Upper lobe of left lung (tissue), 6 donors: ENCODE measurements at regions not wholly inside any gene's neighbourhood (a gene's known extent, or its start where the extent isn't known, plus 50 kb on each side); places are given as distances from the start of the nearest gene placed in this dataset.

Experiments
- ATAC-seq, 2 donors: fragments of 200-7000 bp; cut with Tn5 transposase; one replicate each; pipeline ENCODE4 v1.9.1; 2022; ENCODE audit warnings: mild to moderate bottlenecking in 2 of 2, moderate library complexity in 2 of 2; ENCODE audit not compliant: low FRiP score in 2 of 2
- DNase-seq, 2 donors: peaks; one replicate each; pipeline ENCODE4 v3.0.0-alpha.2; 2019 to 2020
- H3K27ac ChIP-seq, 4 donors: fragments of 200-600 bp; sonication (generic); one replicate each; pipeline ENCODE4 v1.5.1; 2016 to 2019
- H3K27me3 ChIP-seq, 4 donors: fragments of 200-600 bp; sonication (generic); one replicate each; pipeline ENCODE4 v1.5.1; 2017 to 2019
- H3K36me3 ChIP-seq, 4 donors: fragments of 200-600 bp; sonication (generic); one replicate each; pipeline ENCODE4 v1.5.1; 2016 to 2019
- H3K4me1 ChIP-seq, 4 donors: fragments of 200-600 bp; sonication (generic); one replicate each; pipeline ENCODE4 v1.5.1; 2018 to 2019
- H3K4me3 ChIP-seq, 4 donors: fragments of 200-600 bp; sonication (generic); one replicate each; pipeline ENCODE4 v1.5.1; 2017 to 2019; ENCODE audit warnings: mild to moderate bottlenecking in 2 of 4, moderate library complexity in 1 of 4
- H3K9me3 ChIP-seq, 4 donors: fragments of 200-600 bp; sonication (generic); one replicate each; pipeline ENCODE4 v1.5.1; 2018 to 2019
- EP300 ChIP-seq, 4 donors: sonication (generic); formaldehyde crosslinking; IDR thresholded peaks; one replicate each; pipeline ENCODE4 v1.5.1; 2017; ENCODE audit warnings: antibody characterized with exemption in 4 of 4, control low read depth in 2 of 4
- POLR2A ChIP-seq, 4 donors: fragments of 450-650 bp; IDR thresholded peaks; one replicate each; pipeline ENCODE4 v1.5.1; 2016 to 2017; ENCODE audit warnings: antibody characterized with exemption in 4 of 4, mild to moderate bottlenecking in 2 of 4
- POLR2AphosphoS5 ChIP-seq, 2 donors: sonication (generic); formaldehyde crosslinking; IDR thresholded peaks; one replicate each; pipeline ENCODE4 v1.5.1; 2017; ENCODE audit warnings: antibody characterized with exemption in 2 of 2
- WGBS, 2 donors: methylation state at CpG; one replicate each; pipeline ENCODE4 v1.1.5; 2017 to 2018; 5-methylcytosine and 5-hydroxymethylcytosine counted together
- TF ChIP-seq, protein P1 (sequence below), 6 experiments: fragments of 450-650 bp in 4 of 6; fragments of 200-600 bp in 2 of 6; sonication (generic) in 2 of 6; IDR thresholded peaks; one replicate each; pipeline ENCODE4 v1.5.1; 2016 to 2019; ENCODE audit warnings: antibody characterized with exemption in 6 of 6
- donor health status: DM: no; HTN: no; CAD: no; lungs with moderate emphysema.
- donor health status: DM: no; HTN: yes; CAD: no; lungs with severe emphysema.

GRCh38 chr14:51335531-51335930 lies 95.5 kb downstream of the TMX1 start:
- Histone ChIP-seq H3K27ac (no peak overlapping the region), H3K9me3 (no peaks in the 10 kb centered on the region), H3K27me3 (no peaks in the 10 kb centered on the region), H3K4me1 (no peaks in the 10 kb centered on the region), H3K36me3 (no peaks in the 10 kb centered on the region), H3K4me3 (no peak overlapping the region)
- 67 to 85% methylated on average over 2 of the region's 2 CpGs for WGBS, 2 donors
- peak in 1 of 2 donors; percentile 22 for DNase-seq
- no peak for TF ChIP-seq POLR2AphosphoS5 (IDR thresholded peaks at IDR 0.05)
- TF ChIP-seq, protein P1, sequence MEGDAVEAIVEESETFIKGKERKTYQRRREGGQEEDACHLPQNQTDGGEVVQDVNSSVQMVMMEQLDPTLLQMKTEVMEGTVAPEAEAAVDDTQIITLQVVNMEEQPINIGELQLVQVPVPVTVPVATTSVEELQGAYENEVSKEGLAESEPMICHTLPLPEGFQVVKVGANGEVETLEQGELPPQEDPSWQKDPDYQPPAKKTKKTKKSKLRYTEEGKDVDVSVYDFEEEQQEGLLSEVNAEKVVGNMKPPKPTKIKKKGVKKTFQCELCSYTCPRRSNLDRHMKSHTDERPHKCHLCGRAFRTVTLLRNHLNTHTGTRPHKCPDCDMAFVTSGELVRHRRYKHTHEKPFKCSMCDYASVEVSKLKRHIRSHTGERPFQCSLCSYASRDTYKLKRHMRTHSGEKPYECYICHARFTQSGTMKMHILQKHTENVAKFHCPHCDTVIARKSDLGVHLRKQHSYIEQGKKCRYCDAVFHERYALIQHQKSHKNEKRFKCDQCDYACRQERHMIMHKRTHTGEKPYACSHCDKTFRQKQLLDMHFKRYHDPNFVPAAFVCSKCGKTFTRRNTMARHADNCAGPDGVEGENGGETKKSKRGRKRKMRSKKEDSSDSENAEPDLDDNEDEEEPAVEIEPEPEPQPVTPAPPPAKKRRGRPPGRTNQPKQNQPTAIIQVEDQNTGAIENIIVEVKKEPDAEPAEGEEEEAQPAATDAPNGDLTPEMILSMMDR (IDR thresholded peaks at IDR 0.05) = no peak
- TF ChIP-seq EP300 (IDR thresholded peaks at IDR 0.05) = no peak
- no peak for TF ChIP-seq POLR2A (IDR thresholded peaks at IDR 0.05)
- ATAC-seq = peak; percentile 23 to 88

GRCh38 chr14:51335961-51336723 lies 96.1 kb downstream of the TMX1 start:
- WGBS, 2 donors = 91 to 92% methylated on average over 3 of the region's 3 CpGs
- Histone ChIP-seq H3K27me3 (no peaks in the 10 kb centered on the region), H3K36me3 (no peaks in the 10 kb centered on the region), H3K4me3 (no peak overlapping the region), H3K4me1 (no peaks in the 10 kb centered on the region), H3K27ac (no peak overlapping the region), H3K9me3 (no peaks in the 10 kb centered on the region)
- ATAC-seq (peak in 1 of 2 donors; percentile 72), DNase-seq (no peak)
- TF ChIP-seq, protein P1 (IDR thresholded peaks at IDR 0.05) = no peak
- TF ChIP-seq POLR2AphosphoS5 (IDR thresholded peaks at IDR 0.05) (no peak), POLR2A (IDR thresholded peaks at IDR 0.05) (no peak), EP300 (IDR thresholded peaks at IDR 0.05) (no peak)

DNA sequence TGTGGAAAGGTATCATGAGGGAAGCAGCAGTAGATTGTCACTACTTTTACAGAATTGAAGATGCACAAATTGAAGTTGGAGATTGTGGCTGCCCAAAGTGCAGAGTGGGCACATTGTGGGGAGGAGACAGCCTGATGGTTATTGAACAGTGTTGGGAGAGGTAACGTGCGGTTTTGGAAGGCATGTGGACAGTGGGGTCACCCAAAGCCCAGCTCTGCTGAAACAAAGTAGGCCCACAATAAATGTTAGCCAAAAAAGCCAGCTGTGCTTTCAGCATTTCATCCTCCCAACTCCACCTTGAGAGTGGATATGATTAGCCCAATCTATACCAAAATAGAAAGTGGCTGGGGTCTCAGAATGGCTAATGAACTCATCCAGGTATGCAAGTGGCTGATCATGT lies 96.7 kb downstream of the TMX1 start:
- no peak overlapping the region for H3K27ac ChIP-seq
- H3K27me3 ChIP-seq = no peaks in the 10 kb centered on the region
- H3K4me1 ChIP-seq = no peaks in the 10 kb centered on the region
- TF ChIP-seq POLR2AphosphoS5 (IDR thresholded peaks at IDR 0.05) (no peak), POLR2A (IDR thresholded peaks at IDR 0.05) (no peak), EP300 (IDR thresholded peaks at IDR 0.05) (no peak)
- TF ChIP-seq, protein P1 (IDR thresholded peaks at IDR 0.05) = no peak
- ATAC-seq = no peak
- 38 to 92% methylated on average over 2 of the region's 2 CpGs for WGBS, 2 donors
- no peak for DNase-seq
- H3K4me3 ChIP-seq = no peak overlapping the region
- H3K36me3 ChIP-seq = no peaks in the 10 kb centered on the region
- H3K9me3 ChIP-seq = no peaks in the 10 kb centered on the region

- Histone ChIP-seq H3K27me3 (no peaks in the 10 kb centered on the region), H3K4me1 (no peaks in the 10 kb centered on the region), H3K9me3 (no peaks in the 10 kb centered on the region), H3K27ac (no peak overlapping the region), H3K36me3 (no peaks in the 10 kb centered on the region), H3K4me3 (no peak overlapping the region)
- DNase-seq (no peak), ATAC-seq (no peak)
- WGBS, 2 donors = 77 to 82% methylated on average over 2 to 4 of the region's 4 CpGs
- TF ChIP-seq POLR2AphosphoS5 (IDR thresholded peaks at IDR 0.05) (no peak), POLR2A (IDR thresholded peaks at IDR 0.05) (no peak), EP300 (IDR thresholded peaks at IDR 0.05) (no peak)
- TF ChIP-seq, protein P1 (IDR thresholded peaks at IDR 0.05) = no peak
These were observed 97.5 kb downstream of the TMX1 start for GRCh38 chr14:51337520-51337919.

GRCh38 chr14:51341338-51341737 lies 101.3 kb downstream of the TMX1 start:
- no peak for TF ChIP-seq POLR2A (IDR thresholded peaks at IDR 0.05)
- no peak for TF ChIP-seq EP300 (IDR thresholded peaks at IDR 0.05)
- TF ChIP-seq, protein P1 (IDR thresholded peaks at IDR 0.05) = no peak
- TF ChIP-seq POLR2AphosphoS5 (IDR thresholded peaks at IDR 0.05) = no peak
- Histone ChIP-seq H3K27me3 (no peaks in the 10 kb centered on the region), H3K4me3 (no peak overlapping the region), H3K27ac (no peak overlapping the region), H3K36me3 (no peaks in the 10 kb centered on the region), H3K4me1 (no peaks in the 10 kb centered on the region), H3K9me3 (no peaks in the 10 kb centered on the region)
- no peak for ATAC-seq
- WGBS, 2 donors = 88 to 92% methylated on average over 2 of the region's 2 CpGs
- DNase-seq = no peak
